HepG2 (cell line): ENCODE measurements at regions not wholly inside any gene's neighbourhood (a gene's known extent, or its start where the extent isn't known, plus 50 kb on each side); places are given as distances from the start of the nearest gene placed in this dataset.

Experiments
- ATAC-seq: fragments of 200-7000 bp; cut with Tn5 transposase; 3 replicates; pipeline ENCODE4 v1.9.1; 2020; ENCODE audit warnings: mild to moderate bottlenecking, moderate library complexity
- BruUV-seq: library from RNA; stranded (reverse); fragments of 400-500 nt; replicated peaks from 2 replicates; lab custom pipeline; 2021; lab: Mats Ljungman, UMichigan
- CTCF ChIA-PET: fragments of 300-600 bp; formaldehyde crosslinking; extraction: SDS; loops from one replicate; lab custom pipeline; 2021; ENCODE audit warnings: low total read pairs, inconsistent platforms, low intra/inter-chr PET ratio; lab: Yijun Ruan, JAX
- POLR2A ChIA-PET: fragments of 350-600 bp; sonication (Branson Sonifier 250); formaldehyde crosslinking; loops from one replicate; lab custom pipeline; 2020; ENCODE audit warnings: antibody characterized with exemption, inconsistent platforms; lab: Yijun Ruan, JAX
- DNase-seq: peaks from one replicate; pipeline ENCODE4 v3.0.0-alpha.2; 2015; ENCODE audit warnings: low spot score
- FAIRE-seq: peaks from 3 replicates; lab custom pipeline; 2011; peaks lifted over from hg19 to GRCh38; lab: Jason Lieb, UNC
- H2AFZ ChIP-seq: one replicate; pipeline ENCODE4 v1.6.1; 2011; ENCODE audit warnings: low read length, inconsistent platforms
- H3K27ac ChIP-seq: fragments of 300-600 bp; 3 replicates; pipeline ENCODE4 v1.8.0; 2011; ENCODE audit warnings: mixed run types, mild to moderate bottlenecking, mixed read lengths, low read length, inconsistent platforms; ENCODE audit not compliant: insufficient read depth; ENCODE audit errors: extremely low read length
- H3K27me3 ChIP-seq, 2 experiments: fragments of 200-600 bp in 1 of 2; 2 replicates in 1 of 2; 3 replicates in 1 of 2; pipeline versions ENCODE4 v1.6.0 to v1.8.0; 2011; ENCODE audit warnings: low read length in 2 of 2, mild to moderate bottlenecking in 2 of 2, moderate library complexity in 2 of 2, inconsistent platforms in 1 of 2; ENCODE audit not compliant: insufficient read depth in 2 of 2, control insufficient read depth in 1 of 2
- H3K36me3 ChIP-seq, 2 experiments: fragments of 200-600 bp in 1 of 2; replicated peaks in 1 of 2; 2 replicates in 1 of 2; 3 replicates in 1 of 2; pipeline versions ENCODE4 v1.5.1 to v1.8.0; 2011; ENCODE audit warnings: low read length in 2 of 2, inconsistent platforms in 1 of 2; ENCODE audit not compliant: insufficient read depth in 2 of 2, control insufficient read depth in 1 of 2
- H3K4me1 ChIP-seq: 2 replicates; pipeline ENCODE4 v1.5.1; 2012; ENCODE audit warnings: low read length, inconsistent platforms; ENCODE audit not compliant: insufficient read depth
- H3K4me2 ChIP-seq: 2 replicates; pipeline ENCODE4 v1.6.0; 2011; ENCODE audit warnings: low read depth, low read length, inconsistent platforms
- H3K4me3 ChIP-seq, 3 experiments: fragments of 200-600 bp in 1 of 3; sonication (generic), shearing (Covaris generic) in 1 of 3; replicated peaks in 1 of 3; 2 replicates each; pipeline ENCODE4 v1.5.1; 2011 to 2016; ENCODE audit warnings: low read length in 3 of 3, inconsistent platforms in 2 of 3, low read depth in 2 of 3, mild to moderate bottlenecking in 2 of 3, control low read depth in 1 of 3, mixed read lengths in 1 of 3; ENCODE audit not compliant: insufficient read depth in 1 of 3
- H3K79me2 ChIP-seq: one replicate; pipeline ENCODE4 v1.6.1; 2011; ENCODE audit warnings: low read length, inconsistent platforms; ENCODE audit not compliant: insufficient read depth
- H3K9ac ChIP-seq: 2 replicates; pipeline ENCODE4 v1.6.0; 2011; ENCODE audit warnings: mild to moderate bottlenecking, low read depth, low read length, inconsistent platforms; ENCODE audit not compliant: insufficient read depth
- H3K9me3 ChIP-seq: 2 replicates; pipeline ENCODE4 v1.5.1; 2012; ENCODE audit warnings: mild to moderate bottlenecking, low read length
- H4K20me1 ChIP-seq: 2 replicates; pipeline ENCODE4 v1.6.0; 2011; ENCODE audit warnings: inconsistent platforms, mild to moderate bottlenecking, low read length, moderate library complexity; ENCODE audit not compliant: insufficient read depth
- CHD4 ChIP-seq: fragments of 200-600 bp; sonication (generic); IDR thresholded peaks from 2 replicates; pipeline ENCODE4 v1.7.0; 2017; ENCODE audit warnings: mild to moderate bottlenecking, low read length, borderline replicate concordance
- CREBL2 ChIP-seq: sonication (generic); formaldehyde crosslinking; IDR thresholded peaks from 2 replicates; pipeline ENCODE4 v1.8.1; 2023; ENCODE audit warnings: missing genetic modification reagents, mild to moderate bottlenecking, borderline replicate concordance
- DR1 ChIP-seq: sonication (generic); formaldehyde crosslinking; IDR thresholded peaks from 2 replicates; pipeline ENCODE4 v1.8.0; 2021; ENCODE audit warnings: mild to moderate bottlenecking, missing genetic modification reagents, inconsistent platforms
- FLYWCH1 ChIP-seq: sonication (generic); formaldehyde crosslinking; IDR thresholded peaks from 2 replicates; pipeline ENCODE4 v1.8.1; 2023; ENCODE audit warnings: mild to moderate bottlenecking, missing genetic modification reagents
- FOXA3 ChIP-seq: IDR thresholded peaks from 2 replicates; pipeline ENCODE4 v1.6.1; 2016; ENCODE audit warnings: missing genetic modification reagents, missing compliant biosample characterization
- HNRNPH1 ChIP-seq: fragments of 200-400 bp; formaldehyde crosslinking; optimal IDR thresholded peaks from 2 replicates; pipeline ENCODE3; 2017; ENCODE audit warnings: mild to moderate bottlenecking, low read depth, low read length
- IRF1 ChIP-seq: sonication (generic); formaldehyde crosslinking; IDR thresholded peaks from 2 replicates; pipeline ENCODE4 v1.4.0; 2020; ENCODE audit warnings: low read depth, mild to moderate bottlenecking, missing genetic modification reagents
- KMT2A ChIP-seq: sonication (generic); formaldehyde crosslinking; IDR thresholded peaks from 2 replicates; pipeline ENCODE4 v1.4.0; 2020; ENCODE audit warnings: missing genetic modification reagents
- ONECUT2 ChIP-seq: sonication (generic); formaldehyde crosslinking; IDR thresholded peaks from 2 replicates; pipeline ENCODE4 v1.4.0; 2020; ENCODE audit warnings: missing genetic modification reagents
- SMARCE1 ChIP-seq: fragments of 450-650 bp; IDR thresholded peaks from 2 replicates; pipeline ENCODE4 v1.6.1; 2017; ENCODE audit warnings: borderline replicate concordance
- ZMYM2 ChIP-seq: sonication (generic); formaldehyde crosslinking; IDR thresholded peaks from 2 replicates; pipeline ENCODE4 v1.8.0; 2022; ENCODE audit warnings: mild to moderate bottlenecking, missing genetic modification reagents
- WGBS: methylation state at CpG from one replicate; pipeline ENCODE4 v1.1.6; 2017; ENCODE audit warnings: low lambda C conversion rate; 5-methylcytosine and 5-hydroxymethylcytosine counted together
- in situ Hi-C: cut with HindIII; loops from 2 replicates; pipeline ENCODE4 v1.10.0; 2017; ENCODE audit warnings: low pct_unique_long_range_greater_than_20kb; ENCODE audit not compliant: extremely low pct_ligation_motif_present
- intact Hi-C: fragments of 100-400 bp; cut with micrococcal nuclease; formaldehyde crosslinking; loops from one replicate; pipeline ENCODE4 v1.10.0; 2022; ENCODE audit not compliant: unreplicated experiment
- TF ChIP-seq, protein P1 (sequence below): sonication (generic); formaldehyde crosslinking; IDR thresholded peaks from 2 replicates; pipeline ENCODE4 v1.4.0; 2020; ENCODE audit warnings: mild to moderate bottlenecking, missing genetic modification reagents, borderline replicate concordance
- TF ChIP-seq, protein P2 (sequence below): sonication (generic); formaldehyde crosslinking; IDR thresholded peaks from 2 replicates; pipeline ENCODE4 v1.5.1; 2020; ENCODE audit warnings: mild to moderate bottlenecking, missing genetic modification reagents

DNA sequence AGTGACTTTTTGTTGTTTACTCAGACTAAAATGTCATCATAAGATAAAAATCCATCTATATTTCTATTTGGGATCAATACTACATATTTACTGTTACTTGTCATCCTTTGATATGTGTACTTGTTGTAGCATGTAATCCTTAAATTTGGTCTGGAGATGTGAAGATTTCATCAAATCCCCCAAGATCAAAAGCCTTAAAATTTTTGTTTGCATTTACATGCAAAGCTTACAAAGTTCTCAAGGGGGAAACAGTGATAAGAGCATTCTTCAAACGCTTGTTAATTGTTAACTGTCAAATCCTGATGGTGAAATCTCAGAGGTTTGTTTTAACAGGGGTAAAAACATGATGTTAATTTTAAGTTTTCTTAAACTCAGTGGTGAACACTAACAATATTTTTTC, 84.9 kb upstream of the SKAP2 start (continued):
- TF ChIP-seq, protein P1, sequence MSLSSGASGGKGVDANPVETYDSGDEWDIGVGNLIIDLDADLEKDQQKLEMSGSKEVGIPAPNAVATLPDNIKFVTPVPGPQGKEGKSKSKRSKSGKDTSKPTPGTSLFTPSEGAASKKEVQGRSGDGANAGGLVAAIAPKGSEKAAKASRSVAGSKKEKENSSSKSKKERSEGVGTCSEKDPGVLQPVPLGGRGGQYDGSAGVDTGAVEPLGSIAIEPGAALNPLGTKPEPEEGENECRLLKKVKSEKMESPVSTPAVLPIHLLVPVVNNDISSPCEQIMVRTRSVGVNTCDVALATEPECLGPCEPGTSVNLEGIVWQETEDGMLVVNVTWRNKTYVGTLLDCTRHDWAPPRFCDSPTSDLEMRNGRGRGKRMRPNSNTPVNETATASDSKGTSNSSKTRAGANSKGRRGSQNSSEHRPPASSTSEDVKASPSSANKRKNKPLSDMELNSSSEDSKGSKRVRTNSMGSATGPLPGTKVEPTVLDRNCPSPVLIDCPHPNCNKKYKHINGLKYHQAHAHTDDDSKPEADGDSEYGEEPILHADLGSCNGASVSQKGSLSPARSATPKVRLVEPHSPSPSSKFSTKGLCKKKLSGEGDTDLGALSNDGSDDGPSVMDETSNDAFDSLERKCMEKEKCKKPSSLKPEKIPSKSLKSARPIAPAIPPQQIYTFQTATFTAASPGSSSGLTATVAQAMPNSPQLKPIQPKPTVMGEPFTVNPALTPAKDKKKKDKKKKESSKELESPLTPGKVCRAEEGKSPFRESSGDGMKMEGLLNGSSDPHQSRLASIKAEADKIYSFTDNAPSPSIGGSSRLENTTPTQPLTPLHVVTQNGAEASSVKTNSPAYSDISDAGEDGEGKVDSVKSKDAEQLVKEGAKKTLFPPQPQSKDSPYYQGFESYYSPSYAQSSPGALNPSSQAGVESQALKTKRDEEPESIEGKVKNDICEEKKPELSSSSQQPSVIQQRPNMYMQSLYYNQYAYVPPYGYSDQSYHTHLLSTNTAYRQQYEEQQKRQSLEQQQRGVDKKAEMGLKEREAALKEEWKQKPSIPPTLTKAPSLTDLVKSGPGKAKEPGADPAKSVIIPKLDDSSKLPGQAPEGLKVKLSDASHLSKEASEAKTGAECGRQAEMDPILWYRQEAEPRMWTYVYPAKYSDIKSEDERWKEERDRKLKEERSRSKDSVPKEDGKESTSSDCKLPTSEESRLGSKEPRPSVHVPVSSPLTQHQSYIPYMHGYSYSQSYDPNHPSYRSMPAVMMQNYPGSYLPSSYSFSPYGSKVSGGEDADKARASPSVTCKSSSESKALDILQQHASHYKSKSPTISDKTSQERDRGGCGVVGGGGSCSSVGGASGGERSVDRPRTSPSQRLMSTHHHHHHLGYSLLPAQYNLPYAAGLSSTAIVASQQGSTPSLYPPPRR (CRISPR knock-in tag) = peak; percentile 98
- TF ChIP-seq HNRNPH1 = no peak
- no peak for TF ChIP-seq ZMYM2 (CRISPR knock-in tag)
- TF ChIP-seq CHD4 = no peak
- no peak for TF ChIP-seq IRF1
- no peak for TF ChIP-seq DR1 (CRISPR knock-in tag)

GRCh38 chr7:26948617-26949118, 84.3 kb upstream of the SKAP2 start:
- FAIRE-seq (no peak), DNase-seq (peak; percentile 11)
- H3K9ac ChIP-seq = no peak overlapping the region
- H3K27ac ChIP-seq = no peak overlapping the region
- ChIA-PET CTCF (no interaction called here), POLR2A (interaction anchor here (0.8 to 1.0 kb wide), 2 partner anchors 84 to 174 kb away, joined by 3 read pairs; partner anchors contain the start of gene SKAP2)
- no peaks in the 10 kb centered on the region for H3K79me2 ChIP-seq
- H3K4me3 ChIP-seq = no peak overlapping the region
- no peaks in the 10 kb centered on the region for H3K36me3 ChIP-seq
- H3K27me3 ChIP-seq = peaks cover 0 to 3% of the 10 kb centered on the region in 2 experiments; a peak in 1 of 5 replicates
- peaks cover 23% of the 10 kb centered on the region for H3K4me1 ChIP-seq
- H4K20me1 ChIP-seq = no peaks in the 10 kb centered on the region
- 0% methylated on average over 1 of the region's 1 CpG for WGBS
- no peaks in the 10 kb centered on the region for H3K9me3 ChIP-seq
- in situ Hi-C loops = no loop called here
- no peak overlapping the region for H3K4me2 ChIP-seq
- no peak for TF ChIP-seq FOXA3 (CRISPR knock-in tag)
- TF ChIP-seq ONECUT2 (CRISPR knock-in tag) = no peak
- TF ChIP-seq KMT2A (CRISPR knock-in tag) = no peak
- TF ChIP-seq SMARCE1 = no peak
- no peak for TF ChIP-seq CREBL2 (CRISPR knock-in tag)
- TF ChIP-seq FLYWCH1 (CRISPR knock-in tag) = no peak
- TF ChIP-seq, protein P2, sequence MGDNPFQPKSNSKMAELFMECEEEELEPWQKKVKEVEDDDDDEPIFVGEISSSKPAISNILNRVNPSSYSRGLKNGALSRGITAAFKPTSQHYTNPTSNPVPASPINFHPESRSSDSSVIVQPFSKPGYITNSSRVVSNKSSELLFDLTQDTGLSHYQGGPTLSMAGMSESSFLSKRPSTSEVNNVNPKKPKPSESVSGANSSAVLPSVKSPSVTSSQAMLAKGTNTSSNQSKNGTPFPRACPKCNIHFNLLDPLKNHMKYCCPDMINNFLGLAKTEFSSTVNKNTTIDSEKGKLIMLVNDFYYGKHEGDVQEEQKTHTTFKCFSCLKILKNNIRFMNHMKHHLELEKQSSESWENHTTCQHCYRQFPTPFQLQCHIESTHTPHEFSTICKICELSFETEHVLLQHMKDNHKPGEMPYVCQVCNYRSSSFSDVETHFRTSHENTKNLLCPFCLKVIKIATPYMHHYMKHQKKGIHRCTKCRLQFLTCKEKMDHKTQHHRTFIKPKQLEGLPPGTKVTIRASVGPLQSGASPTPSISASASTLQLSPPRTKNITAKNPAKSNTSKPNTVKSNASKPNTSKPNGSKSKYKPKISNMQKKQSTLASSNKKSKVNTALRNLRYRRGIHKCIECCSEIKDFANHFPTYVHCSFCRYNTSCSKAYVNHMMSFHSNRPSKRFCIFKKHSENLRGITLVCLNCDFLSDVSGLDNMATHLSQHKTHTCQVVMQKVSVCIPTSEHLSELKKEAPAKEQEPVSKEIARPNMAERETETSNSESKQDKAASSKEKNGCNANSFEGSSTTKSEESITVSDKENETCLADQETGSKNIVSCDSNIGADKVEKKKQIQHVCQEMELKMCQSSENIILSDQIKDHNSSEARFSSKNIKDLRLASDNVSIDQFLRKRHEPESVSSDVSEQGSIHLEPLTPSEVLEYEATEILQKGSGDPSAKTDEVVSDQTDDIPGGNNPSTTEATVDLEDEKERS (CRISPR knock-in tag) = no peak
- TF ChIP-seq, all 625 proteins: peak for 0
- intact Hi-C loops = loop anchor here (5.0 kb wide), 1 partner anchor 86 kb away; the partner anchor contains the start of gene SKAP2
- peak; percentile 79 for ATAC-seq
- no peak overlapping the region for H2AFZ ChIP-seq
- no TSS peak for BruUV-seq
